Activated T-helper 17 cell treated with anti-CD3 and anti-CD28 coated beads, Interleukin-2, amount 50 U/mL, for 72 hours (primary cell): ENCODE measurements at regions not wholly inside any gene's neighbourhood (a gene's known extent, or its start where the extent isn't known, plus 50 kb on each side); places are given as distances from the start of the nearest gene placed in this dataset.

Experiments used
- ATAC-seq: fragments of 150-1000 bp; cut with Tn5 transposase; replicated peaks from 2 replicates; pipeline ENCODE4 v1.10.0; 2021; ENCODE audit warnings: mild to moderate bottlenecking, moderate library complexity
- H3K27ac Mint-ChIP-seq: one replicate; pipeline ENCODE4 v1.8.0; 2022; ENCODE audit warnings: mixed read lengths
- H3K27me3 Mint-ChIP-seq: one replicate; pipeline ENCODE4 v1.8.0; 2022; ENCODE audit warnings: mixed read lengths
- H3K36me3 Mint-ChIP-seq: one replicate; pipeline ENCODE4 v1.8.0; 2022; ENCODE audit warnings: low read depth, mild to moderate bottlenecking, mixed read lengths
- H3K4me1 Mint-ChIP-seq: one replicate; pipeline ENCODE4 v1.8.0; 2022; ENCODE audit warnings: mixed read lengths
- H3K4me3 Mint-ChIP-seq: one replicate; pipeline ENCODE4 v1.8.0; 2022; ENCODE audit warnings: mild to moderate bottlenecking, mixed read lengths
- H3K9me3 Mint-ChIP-seq: one replicate; pipeline ENCODE4 v1.8.0; 2022; ENCODE audit warnings: mixed read lengths

DNA sequence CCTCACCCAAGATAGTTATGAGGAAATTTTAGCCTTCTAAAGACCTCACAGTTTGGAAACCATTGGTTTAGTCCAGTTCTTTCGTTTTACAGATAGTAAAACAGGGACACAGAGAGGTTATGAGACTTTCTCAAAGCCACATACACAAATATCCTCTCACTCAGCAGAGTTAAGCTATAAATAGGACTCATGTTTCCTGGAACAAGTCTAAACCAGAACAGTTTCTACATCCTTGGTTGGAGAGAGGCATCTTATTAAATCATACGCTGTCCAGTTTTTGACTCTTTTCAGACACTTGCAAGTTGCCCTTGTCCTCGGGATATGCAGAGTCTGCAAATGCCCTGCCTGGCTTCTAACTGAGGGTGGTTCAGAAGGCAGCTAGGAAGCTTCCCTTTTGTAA is 462.1 kb upstream of the DEPDC1 start:
- Mint-ChIP-seq H3K4me1 (no peaks in the 10 kb centered on the region), H3K9me3 (peaks cover 11% of the 10 kb centered on the region), H3K27me3 (no peaks in the 10 kb centered on the region), H3K4me3 (no peak overlapping the region), H3K36me3 (no peaks in the 10 kb centered on the region), H3K27ac (no peak overlapping the region)
- no peak for ATAC-seq

DNA sequence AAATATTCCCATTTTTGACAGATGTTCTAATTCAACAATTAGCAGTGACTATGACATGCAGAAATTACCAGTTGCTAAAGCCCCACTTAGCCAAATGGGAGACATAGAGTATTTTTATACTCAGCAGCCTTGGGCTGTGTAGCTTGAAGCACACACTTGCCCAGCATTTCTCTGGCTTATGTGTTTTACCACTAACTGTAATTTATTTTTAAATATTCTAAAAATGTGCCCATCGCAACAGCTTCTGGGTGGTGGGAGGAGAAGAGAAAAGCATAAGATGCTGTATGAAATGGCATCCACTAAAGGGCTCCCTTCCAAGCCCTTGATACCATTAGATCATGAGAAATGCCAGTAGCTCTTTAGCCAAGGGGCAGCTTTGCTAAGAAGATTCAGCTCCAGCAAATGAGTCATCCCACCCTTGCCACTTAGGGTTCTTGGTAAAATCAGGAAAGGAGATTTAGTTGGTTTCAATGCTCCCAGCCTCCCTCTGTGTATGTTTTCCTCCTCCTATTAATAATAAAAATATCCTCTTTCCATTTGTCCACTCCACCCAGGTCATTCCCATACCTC is 462.7 kb upstream of the DEPDC1 start:
- ATAC-seq, result no peak
- Mint-ChIP-seq H3K9me3 (peaks cover 11% of the 10 kb centered on the region), H3K4me3 (no peak overlapping the region), H3K4me1 (no peaks in the 10 kb centered on the region), H3K27ac (no peak overlapping the region), H3K36me3 (no peaks in the 10 kb centered on the region), H3K27me3 (no peaks in the 10 kb centered on the region)

DNA sequence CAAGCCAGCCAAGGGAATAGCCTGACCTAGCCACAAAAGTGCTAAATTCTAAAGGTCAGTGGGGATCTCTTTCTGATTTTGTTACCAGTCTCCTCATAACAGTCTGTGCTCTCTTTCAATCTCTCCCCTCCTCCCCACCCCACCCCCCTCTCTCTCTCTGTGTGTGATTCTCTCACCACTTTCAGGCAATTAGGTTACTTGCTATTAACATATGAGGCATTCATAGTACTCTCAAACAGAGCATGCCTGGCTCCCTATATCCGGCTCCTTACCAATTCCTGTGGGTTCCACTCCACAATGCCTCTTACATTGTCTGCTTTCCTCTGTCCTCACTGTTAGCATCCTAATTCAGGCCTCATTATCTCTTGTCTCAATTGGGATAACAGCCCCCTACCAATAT is 464.3 kb upstream of the DEPDC1 start:
- H3K4me3 Mint-ChIP-seq, result no peak overlapping the region
- H3K27me3 Mint-ChIP-seq, result no peaks in the 10 kb centered on the region
- H3K9me3 Mint-ChIP-seq, result peaks cover 11% of the 10 kb centered on the region
- H3K36me3 Mint-ChIP-seq, result no peaks in the 10 kb centered on the region
- no peaks in the 10 kb centered on the region for H3K4me1 Mint-ChIP-seq
- ATAC-seq, result no peak
- no peak overlapping the region for H3K27ac Mint-ChIP-seq

DNA sequence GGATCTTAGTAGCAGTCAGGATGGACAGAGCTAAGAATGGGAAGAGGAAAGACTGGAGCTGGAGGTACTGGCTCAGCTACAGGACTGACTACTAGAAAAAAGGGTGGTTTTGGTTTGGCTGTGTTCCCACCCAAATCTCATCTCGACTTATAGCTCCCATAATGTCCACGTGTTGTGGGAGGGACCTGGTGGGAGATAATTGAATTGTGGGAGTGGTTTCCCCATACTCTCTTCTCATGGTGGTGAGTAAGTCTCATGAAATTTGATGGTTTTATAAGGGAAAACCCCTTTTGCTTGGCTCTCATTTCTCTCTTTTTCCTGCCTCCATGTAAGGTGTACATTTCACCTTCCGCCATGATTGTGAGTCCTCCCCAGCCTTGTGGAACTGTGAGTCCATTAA is 466.5 kb upstream of the DEPDC1 start:
- no peaks in the 10 kb centered on the region for H3K4me1 Mint-ChIP-seq
- no peak overlapping the region for H3K4me3 Mint-ChIP-seq
- H3K9me3 Mint-ChIP-seq, result peaks cover 7% of the 10 kb centered on the region
- ATAC-seq, result no peak
- H3K36me3 Mint-ChIP-seq, result no peaks in the 10 kb centered on the region
- no peaks in the 10 kb centered on the region for H3K27me3 Mint-ChIP-seq
- no peak overlapping the region for H3K27ac Mint-ChIP-seq

DNA sequence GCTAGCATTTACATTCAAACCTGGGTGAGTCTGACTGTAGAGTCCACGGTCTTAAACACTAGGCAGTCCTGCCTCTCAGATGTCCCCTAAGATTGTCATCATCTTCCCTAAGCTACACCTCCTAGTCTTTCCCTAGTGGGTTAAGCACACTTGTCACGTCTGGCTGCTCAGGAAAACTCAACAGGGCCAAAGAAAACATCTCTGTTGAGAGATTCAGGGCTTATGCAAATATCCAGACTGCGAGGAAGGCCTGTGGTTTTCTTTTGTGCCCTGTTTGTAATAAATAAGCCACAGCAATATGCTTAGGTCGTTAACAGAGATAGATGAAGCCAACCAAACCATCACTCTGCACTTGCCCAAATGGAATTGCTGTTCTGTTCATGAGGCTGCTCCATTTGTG is 472.6 kb upstream of the DEPDC1 start:
- H3K27me3 Mint-ChIP-seq, result no peaks in the 10 kb centered on the region
- no peaks in the 10 kb centered on the region for H3K4me1 Mint-ChIP-seq
- no peaks in the 10 kb centered on the region for H3K36me3 Mint-ChIP-seq
- H3K4me3 Mint-ChIP-seq, result no peak overlapping the region
- ATAC-seq, result no peak
- H3K27ac Mint-ChIP-seq, result no peak overlapping the region
- H3K9me3 Mint-ChIP-seq, result peaks cover 3% of the 10 kb centered on the region

DNA sequence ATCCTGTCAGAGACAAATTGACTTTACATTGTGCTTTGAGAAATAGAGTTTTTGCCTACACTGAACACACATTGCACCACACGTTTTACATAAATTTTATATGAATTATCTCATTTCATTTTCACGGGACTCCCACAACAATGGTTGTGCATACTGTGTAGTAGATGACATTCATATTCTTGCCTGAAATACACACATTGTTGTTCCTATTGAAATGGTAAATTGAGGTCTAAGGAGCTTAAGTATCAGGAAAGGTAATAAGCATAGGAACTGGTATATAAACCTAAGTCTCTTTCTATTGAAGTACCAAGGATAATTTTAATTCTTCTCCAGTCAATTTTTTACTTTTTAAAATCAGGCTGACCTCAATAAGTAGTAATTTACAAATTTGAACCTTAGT is 473.7 kb upstream of the DEPDC1 start:
- Mint-ChIP-seq H3K4me1 (no peaks in the 10 kb centered on the region), H3K4me3 (no peak overlapping the region), H3K27me3 (no peaks in the 10 kb centered on the region), H3K27ac (no peak overlapping the region), H3K36me3 (no peaks in the 10 kb centered on the region), H3K9me3 (peaks cover 4% of the 10 kb centered on the region)
- no peak for ATAC-seq

DNA sequence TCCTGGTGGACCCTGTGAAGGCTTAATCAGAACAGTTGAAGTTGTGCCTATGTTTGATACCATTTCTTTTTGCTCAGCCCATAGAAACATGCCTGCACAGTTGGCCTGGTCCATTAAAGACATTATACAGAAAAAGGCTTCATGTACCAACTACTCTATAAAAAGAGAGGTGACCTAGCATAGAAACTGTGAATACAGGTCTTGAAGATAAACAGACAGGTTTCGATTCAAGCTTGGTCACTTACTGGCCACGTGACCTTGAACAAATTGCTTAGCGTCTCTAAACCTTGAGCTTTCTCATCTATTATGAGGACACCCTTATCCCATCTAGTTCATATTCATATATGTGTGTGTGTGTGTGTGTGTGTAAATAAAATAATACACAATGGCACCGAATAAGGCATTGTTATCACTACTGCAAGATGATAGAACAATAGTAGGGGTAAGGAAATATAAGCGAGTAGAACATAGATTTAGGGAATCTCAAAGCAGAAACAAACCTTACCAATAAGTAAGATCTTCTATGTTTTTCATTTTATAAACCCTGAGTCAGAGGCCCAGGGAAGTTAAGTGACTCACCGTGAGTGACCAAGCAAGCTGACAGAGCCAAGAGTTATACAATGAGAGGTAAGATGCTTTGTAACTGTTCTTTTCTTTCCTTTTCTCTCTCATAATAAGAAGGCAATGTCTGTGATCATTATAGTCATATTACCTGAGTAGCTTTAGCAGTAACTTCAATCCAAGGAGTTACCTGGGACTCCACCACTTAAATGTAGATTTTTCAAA is 476.8 kb upstream of the DEPDC1 start:
- ATAC-seq, result no peak
- Mint-ChIP-seq H3K9me3 (peaks cover 10% of the 10 kb centered on the region), H3K27ac (no peak overlapping the region), H3K36me3 (no peaks in the 10 kb centered on the region), H3K4me3 (no peak overlapping the region), H3K27me3 (no peaks in the 10 kb centered on the region), H3K4me1 (no peaks in the 10 kb centered on the region)

DNA sequence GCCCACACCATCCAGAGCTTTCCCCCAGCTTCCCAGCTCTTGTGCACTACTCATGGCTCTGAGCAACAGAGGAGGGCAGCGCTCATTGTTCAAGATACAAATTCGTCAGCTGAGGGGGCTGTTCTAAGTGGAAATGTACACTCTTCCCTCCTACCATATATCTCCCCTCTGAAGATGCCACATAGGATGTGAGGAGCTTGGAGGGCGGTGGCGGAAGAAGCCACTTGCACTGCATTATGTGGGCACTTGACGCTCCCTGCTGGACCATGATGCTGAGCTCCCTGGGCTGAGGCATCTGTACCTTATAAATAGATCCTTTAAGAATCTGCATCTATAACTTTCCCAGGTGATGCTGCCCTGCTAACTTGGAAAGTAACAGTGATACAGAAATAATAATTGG is 477.6 kb upstream of the DEPDC1 start:
- Mint-ChIP-seq H3K4me3 (no peak overlapping the region), H3K36me3 (no peaks in the 10 kb centered on the region), H3K4me1 (no peaks in the 10 kb centered on the region), H3K9me3 (peaks cover 10% of the 10 kb centered on the region), H3K27ac (no peak overlapping the region), H3K27me3 (no peaks in the 10 kb centered on the region)
- no peak for ATAC-seq

DNA sequence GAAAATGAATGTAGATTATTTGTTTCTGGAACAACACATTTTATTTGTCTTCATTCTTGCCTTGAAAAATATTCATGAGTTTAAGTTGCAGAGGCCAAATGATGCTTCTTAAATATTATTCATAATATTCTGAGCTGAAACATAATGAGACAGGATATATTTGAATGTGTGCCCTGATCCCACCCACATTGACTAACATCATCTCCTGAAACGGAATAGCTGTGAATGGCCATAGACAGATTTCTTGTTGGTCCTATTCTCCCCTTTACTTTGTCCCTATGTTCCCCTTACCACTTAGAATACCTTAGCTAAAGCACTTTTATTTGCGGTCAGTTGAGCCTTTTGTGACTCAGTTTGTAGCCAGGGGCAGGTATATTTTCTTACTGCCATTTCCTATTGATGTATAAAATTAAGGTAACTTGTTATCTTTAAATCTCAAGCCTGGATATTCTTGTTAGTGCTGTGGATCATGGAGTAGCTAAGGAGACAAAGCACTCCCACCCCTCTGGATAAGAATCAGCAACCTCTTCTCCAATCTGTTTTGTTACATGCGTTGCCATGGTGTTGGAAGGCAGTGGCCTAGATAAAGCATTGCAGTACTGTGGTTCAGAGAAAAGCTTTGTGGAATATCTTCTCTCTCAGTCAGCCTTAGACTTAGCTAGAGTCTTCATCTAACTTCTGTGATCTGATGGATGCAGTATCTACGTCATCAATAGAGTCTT is 478.5 kb upstream of the DEPDC1 start:
- H3K9me3 Mint-ChIP-seq, result peaks cover 10% of the 10 kb centered on the region
- no peak for ATAC-seq
- H3K36me3 Mint-ChIP-seq, result no peaks in the 10 kb centered on the region
- H3K4me1 Mint-ChIP-seq, result no peaks in the 10 kb centered on the region
- no peak overlapping the region for H3K27ac Mint-ChIP-seq
- H3K27me3 Mint-ChIP-seq, result no peaks in the 10 kb centered on the region
- no peak overlapping the region for H3K4me3 Mint-ChIP-seq

DNA sequence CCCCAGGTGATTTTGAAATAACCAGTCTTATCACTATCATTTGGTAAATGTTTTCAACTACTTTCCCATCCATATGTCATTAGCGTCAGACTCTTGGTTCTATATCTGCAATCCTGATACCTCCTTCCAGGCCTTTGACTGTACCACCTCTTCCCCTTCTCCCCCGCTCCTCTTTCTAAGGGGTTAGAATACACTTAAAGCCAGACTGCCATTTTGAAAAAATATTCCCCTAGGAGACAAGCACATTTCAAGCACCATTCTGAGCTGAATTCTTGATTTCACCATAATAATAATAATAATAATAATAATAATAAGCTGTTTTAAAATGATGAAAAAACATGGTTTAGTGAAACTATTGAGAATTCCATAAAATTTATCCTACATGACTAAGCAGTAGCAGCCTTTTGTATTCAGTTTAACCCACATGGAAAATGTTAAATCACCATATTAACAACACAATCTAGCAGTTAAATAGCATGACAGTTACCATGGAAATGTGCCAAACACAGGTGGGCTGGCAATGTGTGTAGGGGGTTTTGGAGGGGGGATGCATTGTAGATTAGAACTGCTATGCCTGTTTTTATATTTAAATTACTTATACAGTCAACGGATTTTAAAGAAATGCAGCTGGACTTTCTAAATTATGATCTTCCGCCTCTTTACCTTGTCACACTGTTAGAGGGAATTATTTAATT is 480.2 kb upstream of the DEPDC1 start:
- H3K4me1 Mint-ChIP-seq, result no peaks in the 10 kb centered on the region

DNA sequence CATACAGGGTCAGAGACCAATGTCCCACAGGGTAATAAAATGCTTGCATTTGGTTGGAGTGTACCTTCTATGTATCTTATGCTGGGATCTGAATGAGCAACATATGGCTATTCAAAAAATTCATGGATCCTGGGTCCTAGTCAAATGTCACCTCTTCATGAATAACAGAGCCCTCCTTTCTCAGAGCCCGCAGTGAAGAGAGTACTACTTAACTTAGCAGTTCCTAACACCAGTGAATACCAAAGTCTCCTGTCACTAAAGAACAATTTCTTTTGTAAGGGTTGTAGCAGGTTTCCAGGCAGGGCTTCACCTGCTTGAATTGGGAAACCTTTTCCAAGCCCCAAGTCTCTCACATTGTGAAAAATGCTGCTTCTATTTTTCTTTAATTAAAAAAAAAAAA is 483.0 kb upstream of the DEPDC1 start:
- no peak for ATAC-seq
- no peaks in the 10 kb centered on the region for H3K4me1 Mint-ChIP-seq
- no peaks in the 10 kb centered on the region for H3K27me3 Mint-ChIP-seq
- no peak overlapping the region for H3K27ac Mint-ChIP-seq
- H3K4me3 Mint-ChIP-seq, result no peak overlapping the region
- peaks cover 14% of the 10 kb centered on the region for H3K9me3 Mint-ChIP-seq
- H3K36me3 Mint-ChIP-seq, result no peaks in the 10 kb centered on the region

More for the DNA sequence above, 480.2 kb upstream of the DEPDC1 start:
- Mint-ChIP-seq H3K4me3 (no peak overlapping the region), H3K36me3 (no peaks in the 10 kb centered on the region), H3K27me3 (no peaks in the 10 kb centered on the region), H3K9me3 (peaks cover 13% of the 10 kb centered on the region), H3K27ac (no peak overlapping the region)
- ATAC-seq, result no peak

DNA sequence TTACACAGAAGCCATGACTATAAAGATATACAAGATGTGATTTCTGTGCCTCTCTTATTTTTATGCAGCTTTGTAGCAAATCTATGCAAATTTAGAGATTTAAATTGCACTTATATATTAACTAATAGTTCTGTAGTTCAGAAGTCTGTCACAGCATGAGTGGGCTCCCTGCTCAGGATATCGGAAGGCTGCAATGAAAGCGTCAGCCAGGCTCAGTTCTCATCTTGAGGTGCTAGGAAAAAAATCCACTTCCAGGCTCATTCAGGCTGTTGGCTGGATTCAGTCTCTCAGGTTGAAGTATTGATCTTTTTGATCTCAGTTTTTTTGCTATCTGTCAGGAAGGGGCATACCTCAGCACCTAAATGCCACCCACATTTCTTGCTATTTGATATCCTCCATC is 487.4 kb upstream of the DEPDC1 start:
- Mint-ChIP-seq H3K4me1 (no peaks in the 10 kb centered on the region), H3K4me3 (no peak overlapping the region), H3K27ac (no peak overlapping the region), H3K36me3 (no peaks in the 10 kb centered on the region), H3K9me3 (peaks cover 25% of the 10 kb centered on the region), H3K27me3 (no peaks in the 10 kb centered on the region)
- ATAC-seq, result no peak

DNA sequence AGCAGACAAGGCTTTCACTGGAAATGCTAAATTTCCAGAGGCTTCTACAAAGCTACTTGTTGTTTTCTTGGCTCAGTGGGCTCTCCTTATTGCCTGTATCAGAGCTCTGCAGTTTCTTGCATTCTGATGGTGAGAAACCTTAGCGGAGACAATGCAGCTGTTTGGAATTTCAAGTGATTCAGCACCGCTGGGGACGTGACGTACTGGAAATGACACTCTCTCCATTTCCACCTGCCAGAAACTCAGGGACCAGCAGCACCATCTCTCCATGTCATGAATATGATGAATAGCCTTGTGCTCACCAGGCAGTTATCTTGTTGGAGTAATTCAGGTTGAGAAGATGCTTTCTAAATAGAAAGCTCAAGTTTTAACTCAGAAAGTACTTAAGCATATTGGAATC is 497.2 kb upstream of the DEPDC1 start:
- no peaks in the 10 kb centered on the region for H3K4me1 Mint-ChIP-seq
- no peaks in the 10 kb centered on the region for H3K27me3 Mint-ChIP-seq
- no peak overlapping the region for H3K4me3 Mint-ChIP-seq
- no peaks in the 10 kb centered on the region for H3K36me3 Mint-ChIP-seq
- H3K27ac Mint-ChIP-seq, result no peak overlapping the region
- ATAC-seq, result no peak
- peaks cover 17% of the 10 kb centered on the region for H3K9me3 Mint-ChIP-seq

DNA sequence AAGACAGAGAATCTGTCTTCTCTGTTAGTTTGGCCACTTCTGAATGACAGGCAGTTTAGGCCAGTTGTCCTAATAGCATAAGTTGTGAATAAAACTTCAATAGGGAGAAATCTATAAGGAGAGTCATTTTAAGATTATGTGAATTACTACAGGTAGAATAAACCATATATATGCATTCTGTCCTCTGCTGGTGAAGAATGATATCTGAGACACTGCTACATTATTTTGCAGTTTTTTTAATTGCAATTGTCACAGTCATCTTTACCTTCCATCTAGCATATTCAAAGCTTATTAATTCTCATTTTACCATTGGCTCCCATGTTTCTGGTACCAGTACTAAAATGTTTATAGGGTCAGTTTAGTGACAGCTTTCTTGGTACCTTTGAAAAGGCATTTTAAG is 519.6 kb upstream of the DEPDC1 start:
- Mint-ChIP-seq H3K27me3 (no peaks in the 10 kb centered on the region), H3K36me3 (no peaks in the 10 kb centered on the region), H3K9me3 (peaks cover 24% of the 10 kb centered on the region), H3K4me3 (no peak overlapping the region), H3K27ac (no peak overlapping the region), H3K4me1 (no peaks in the 10 kb centered on the region)
- ATAC-seq, result no peak

DNA sequence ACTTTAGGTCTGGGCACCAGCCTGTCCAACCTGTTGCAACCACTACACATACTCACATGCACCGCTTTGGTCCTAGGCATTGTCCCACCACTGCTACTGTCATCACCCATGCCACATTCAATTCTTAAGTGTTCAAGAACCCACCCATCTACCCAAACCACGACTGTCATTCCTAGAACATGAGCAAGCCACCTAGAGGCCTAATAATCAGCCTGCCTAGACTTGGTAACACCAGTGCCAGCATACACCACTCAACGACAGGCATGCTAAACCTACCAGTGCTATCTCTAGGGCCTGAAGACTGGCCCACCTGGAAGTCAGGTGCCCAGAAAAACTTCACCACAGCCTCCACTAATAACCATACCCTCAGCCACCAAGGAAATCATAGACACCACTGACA is 532.8 kb upstream of the DEPDC1 start:
- Mint-ChIP-seq H3K4me1 (no peaks in the 10 kb centered on the region), H3K27ac (no peak overlapping the region), H3K36me3 (no peaks in the 10 kb centered on the region), H3K27me3 (no peaks in the 10 kb centered on the region), H3K4me3 (no peak overlapping the region), H3K9me3 (peaks cover 24% of the 10 kb centered on the region)
- ATAC-seq, result no peak
